Central memory CD4-positive, alpha-beta T cell (primary cell): ENCODE measurements at regions not wholly inside any gene's neighbourhood (a gene's known extent, or its start where the extent isn't known, plus 50 kb on each side); places are given as distances from the start of the nearest gene placed in this dataset.

Experiments used
- DNase-seq: peaks from one replicate; pipeline ENCODE4 v3.0.0; 2022

DNA sequence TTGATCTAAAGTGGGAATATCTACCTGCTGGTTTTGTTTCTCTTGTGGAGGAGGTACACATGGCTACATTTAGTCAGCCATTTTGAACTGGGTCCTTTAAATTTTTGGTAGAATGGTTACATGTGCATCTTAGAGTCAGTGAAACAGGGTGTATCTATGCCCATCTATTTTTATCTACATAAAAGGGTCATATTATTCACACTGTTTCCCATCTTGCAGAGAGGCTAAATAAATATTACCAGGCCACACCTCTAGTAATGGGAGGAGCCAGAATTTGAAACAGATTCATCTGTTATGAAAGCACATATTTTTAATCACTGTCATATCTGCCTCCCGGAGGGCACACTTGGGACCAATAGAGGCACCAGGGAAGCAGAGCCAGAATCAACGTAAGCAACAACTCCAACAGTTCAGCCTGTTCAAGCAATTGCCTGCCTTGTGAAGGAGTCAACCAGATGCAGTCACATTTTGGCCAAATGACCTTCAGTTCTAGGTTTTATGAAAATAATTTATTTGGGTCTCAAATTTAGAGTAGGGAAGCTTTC lies 376.8 kb downstream of the TSN start:
- DNase-seq = no peak

GRCh38 chr2:122135021-122135937 lies 379.8 kb downstream of the TSN start:
- DNase-seq = no peak

DNA sequence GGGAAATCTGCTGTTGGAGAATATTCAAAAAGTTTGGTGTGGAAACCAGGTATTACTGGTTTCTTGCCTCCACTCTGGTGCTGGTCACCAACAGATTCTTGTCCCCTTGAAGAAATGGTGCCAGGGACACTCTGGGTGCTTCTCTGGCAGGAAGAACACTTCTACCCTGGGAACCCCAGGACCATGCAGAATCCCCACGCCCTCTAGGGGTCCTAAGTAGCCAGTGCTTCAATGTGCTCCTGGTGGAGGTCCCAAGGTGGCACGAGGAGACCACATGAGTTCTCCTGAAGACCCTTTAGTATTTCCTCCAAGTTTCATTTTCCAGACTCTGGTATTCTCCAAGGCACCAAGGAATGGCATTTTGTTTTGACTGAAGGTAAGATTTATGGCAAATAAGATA lies 380.6 kb downstream of the TSN start:
- no peak for DNase-seq

GRCh38 chr2:122138561-122138960 lies 383.1 kb downstream of the TSN start:
- no peak for DNase-seq

GRCh38 chr2:122139739-122140420 lies 384.4 kb downstream of the TSN start:
- DNase-seq = no peak

GRCh38 chr2:122144884-122145283 lies 389.4 kb downstream of the TSN start:
- DNase-seq = no peak

GRCh38 chr2:122145856-122146255 lies 390.4 kb downstream of the TSN start:
- no peak for DNase-seq

DNA sequence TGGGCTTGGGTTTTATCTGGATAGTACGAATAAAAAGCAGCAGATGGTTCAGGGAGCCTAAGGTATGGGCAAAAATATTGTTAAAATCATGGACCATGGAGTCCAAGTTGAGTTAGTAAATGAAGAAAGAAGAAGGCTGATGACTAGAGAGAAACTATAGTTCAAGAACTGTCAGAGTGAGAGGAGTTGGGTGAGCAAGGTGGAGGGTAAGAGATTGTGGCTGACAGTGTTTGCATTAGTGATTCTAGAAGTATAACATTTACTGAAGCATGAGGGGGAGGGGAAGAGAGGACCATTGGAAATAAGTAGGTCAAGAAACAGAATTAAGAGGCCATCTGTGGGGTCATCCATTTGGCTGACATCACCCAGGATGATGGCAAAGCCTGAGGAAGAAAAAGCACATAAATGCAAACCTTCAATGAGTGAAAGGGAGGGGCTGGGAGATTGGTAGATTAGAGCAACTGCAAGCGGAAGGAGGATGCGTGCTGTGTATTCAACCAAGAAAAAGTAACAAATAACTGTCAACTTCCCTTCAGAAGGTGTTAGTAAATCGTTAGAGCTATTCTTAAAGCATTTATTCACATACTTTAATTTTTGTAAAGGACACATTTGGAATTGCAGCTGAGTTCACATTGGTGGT lies 392.8 kb downstream of the TSN start:
- no peak for DNase-seq

DNA sequence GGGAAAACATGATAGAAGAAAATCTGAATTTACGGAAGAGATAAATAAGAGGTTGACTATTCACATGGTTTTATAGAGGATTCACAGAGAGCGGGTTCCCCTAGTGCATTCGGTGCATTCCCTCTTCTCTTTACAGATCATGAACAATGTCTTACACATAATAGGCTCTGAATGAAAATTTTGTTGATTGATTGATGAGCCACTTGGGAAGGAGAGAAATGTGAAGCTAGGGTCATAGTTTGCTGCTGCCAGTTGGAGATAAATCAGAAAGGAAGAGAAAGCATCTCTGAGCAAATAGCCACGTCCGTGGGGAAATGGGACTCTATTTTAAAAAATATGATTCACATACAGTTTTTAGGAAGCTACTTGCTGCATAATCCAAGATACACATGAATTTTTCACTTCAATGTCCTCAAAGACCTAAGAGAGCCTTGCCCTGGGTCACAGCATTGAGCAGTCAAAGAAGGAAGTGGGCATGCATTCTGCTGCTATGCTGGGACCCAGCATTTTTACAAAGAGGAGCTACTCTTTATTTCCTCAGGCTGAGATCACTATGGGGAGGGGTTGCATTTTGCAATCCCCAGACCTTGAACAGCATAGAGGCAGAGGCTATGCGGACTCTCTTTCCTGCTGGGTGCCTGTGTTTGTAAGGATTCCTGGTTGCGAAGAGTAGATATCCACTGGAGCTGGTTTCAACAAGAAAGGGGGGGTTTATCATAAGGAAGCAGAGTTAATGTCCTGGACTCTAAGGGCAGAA lies 395.3 kb downstream of the TSN start:
- DNase-seq = no peak

- DNase-seq = no peak
Observed at GRCh38 chr2:122152571-122152970, 397.1 kb downstream of the TSN start.

DNA sequence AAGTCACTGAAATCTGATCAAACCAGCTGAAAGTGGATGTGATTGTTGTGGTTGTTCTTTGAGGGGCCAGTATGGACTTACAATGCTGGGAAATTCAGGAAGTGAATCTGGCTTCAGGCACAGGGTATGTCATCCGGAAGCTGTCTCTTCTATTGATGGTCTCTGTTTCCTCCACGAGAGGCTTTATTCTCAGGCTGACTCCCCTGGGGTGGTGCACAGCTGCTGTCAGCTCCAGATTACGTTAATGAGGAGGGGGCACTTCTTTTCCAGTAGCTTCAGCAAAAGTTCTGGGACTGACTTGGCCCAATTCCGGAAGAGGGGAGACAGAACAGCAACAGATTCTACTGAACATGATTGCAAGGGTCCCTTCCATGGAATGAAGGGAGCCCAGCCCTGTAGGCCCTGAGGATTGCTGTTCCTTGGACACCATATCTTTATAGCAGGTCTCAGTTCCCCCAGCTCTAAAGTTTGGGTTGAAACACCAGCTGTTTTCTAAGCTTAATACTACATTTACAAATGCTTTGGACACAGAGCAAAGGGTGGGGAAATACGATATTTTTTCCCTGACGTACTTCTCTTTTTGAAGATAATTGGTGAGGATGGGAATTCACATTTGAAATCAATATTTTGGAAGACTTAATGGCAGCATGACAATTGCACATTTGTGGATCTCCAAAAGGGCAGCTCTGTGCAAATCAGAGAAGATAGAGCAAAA lies 400.9 kb downstream of the TSN start:
- DNase-seq = no peak

GRCh38 chr2:122157158-122157557 lies 401.7 kb downstream of the TSN start:
- DNase-seq = no peak

- DNase-seq = no peak
Observed at GRCh38 chr2:122163617-122164016, 408.2 kb downstream of the TSN start.

DNA sequence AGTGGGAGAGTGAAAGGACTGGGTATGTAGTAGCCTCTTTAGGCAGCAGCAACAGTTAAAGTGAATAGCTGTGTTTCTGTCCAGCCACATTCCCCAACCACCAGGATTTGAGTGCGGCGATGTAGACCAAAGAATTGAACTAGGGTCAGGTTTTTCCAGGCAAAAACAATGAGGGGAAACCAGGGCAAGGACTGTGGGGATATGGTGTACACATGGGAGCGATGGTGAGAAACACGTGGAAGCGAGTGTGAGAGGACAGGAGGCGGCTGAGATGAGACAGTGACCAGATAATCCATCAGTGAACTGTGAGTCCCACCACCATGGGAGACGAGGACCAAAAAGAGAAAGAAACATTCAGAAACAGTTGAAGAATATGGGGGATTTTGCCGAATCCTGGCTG lies 409.5 kb downstream of the TSN start:
- no peak for DNase-seq

- no peak for DNase-seq
Observed at GRCh38 chr2:122166820-122167219, 411.4 kb downstream of the TSN start.

DNA sequence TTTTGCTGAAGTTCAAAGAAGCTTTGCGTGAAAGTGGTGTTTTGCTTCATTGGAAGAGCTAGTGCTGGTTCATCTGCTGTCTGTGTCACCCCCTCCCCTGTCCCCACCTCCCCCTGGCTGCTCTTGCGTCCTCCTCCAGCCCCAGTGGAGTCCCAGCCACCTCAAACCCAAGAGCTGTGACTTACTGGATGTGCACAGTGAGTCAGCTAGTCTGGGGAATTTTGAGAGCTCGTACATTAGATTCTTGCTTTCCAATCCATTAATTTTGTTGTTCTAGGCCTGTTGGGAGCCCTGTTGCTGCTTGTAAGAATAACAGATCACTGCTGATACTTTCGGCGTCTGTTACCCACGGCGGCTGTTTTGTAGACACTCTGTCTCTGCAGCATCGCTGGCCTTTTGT lies 412.1 kb downstream of the TSN start:
- no peak for DNase-seq

- DNase-seq = no peak
Observed at GRCh38 chr2:122168799-122169198, 413.3 kb downstream of the TSN start.

- no peak for DNase-seq
Observed at GRCh38 chr2:122172812-122173211, 417.4 kb downstream of the TSN start.

DNA sequence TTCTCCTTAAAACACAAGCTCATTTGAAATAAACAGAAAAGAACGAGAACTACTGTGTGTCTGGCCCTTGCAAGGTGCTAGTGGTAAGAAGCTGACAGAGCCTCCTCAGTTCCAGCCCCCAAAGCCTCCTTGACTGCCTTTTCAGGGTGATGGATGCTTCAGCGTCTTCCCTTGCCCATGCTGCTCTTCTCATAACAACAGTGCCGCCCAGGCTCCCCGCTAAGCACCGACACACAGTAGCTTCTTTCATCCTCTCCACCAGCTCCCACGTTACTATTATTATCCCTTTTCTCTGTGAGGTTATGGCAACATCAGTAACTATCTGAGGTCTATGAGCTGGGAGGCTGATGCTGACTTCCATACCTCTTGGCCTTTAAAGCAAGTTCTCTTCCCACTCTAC lies 418.6 kb downstream of the TSN start:
- no peak for DNase-seq

- DNase-seq = no peak
Observed at GRCh38 chr2:122179492-122180165, 424.2 kb downstream of the TSN start.

DNA sequence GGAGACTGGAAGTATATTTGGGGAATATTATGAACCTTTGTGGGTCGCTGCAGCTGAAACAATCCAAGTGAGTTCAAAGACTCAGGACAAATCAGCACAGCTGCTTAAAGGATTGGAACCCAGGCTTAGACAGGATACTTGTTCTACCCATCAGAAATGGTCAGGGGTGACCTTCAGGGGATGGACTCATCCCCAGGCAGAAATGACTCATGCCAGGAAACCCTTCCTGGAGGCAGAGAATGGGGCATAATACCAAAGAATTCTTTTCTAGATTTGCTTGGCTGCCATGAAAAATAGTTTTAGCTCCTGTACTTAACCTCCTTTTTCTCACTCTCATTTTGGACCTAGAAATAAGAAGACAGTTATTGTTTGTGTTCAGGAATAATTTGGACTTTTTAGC lies 425.5 kb downstream of the TSN start:
- DNase-seq = no peak
